Inferior parietal cortex (tissue), 1 donor: ENCODE measurements at regions not wholly inside any gene's neighbourhood (a gene's known extent, or its start where the extent isn't known, plus 50 kb on each side); places are given as distances from the start of the nearest gene placed in this dataset.

ENCODE experiments used
- DNase-seq: peaks from one replicate; pipeline ENCODE4 v3.0.0-alpha.2; 2016; ENCODE audit errors: extremely low spot score

- DNase-seq: no peak
Observed at GRCh38 chr2:21281791-21282514, 158.2 kb downstream of the TDRD15 start.

GRCh38 chr2:21282515-21282898 lies 158.7 kb downstream of the TDRD15 start:
- no peak for DNase-seq

- DNase-seq: no peak
Observed at GRCh38 chr2:21288299-21288698, 164.5 kb downstream of the TDRD15 start.

GRCh38 chr2:21288739-21289520 lies 165.2 kb downstream of the TDRD15 start:
- no peak for DNase-seq

- DNase-seq: no peak
Observed at GRCh38 chr2:21289551-21289950, 165.8 kb downstream of the TDRD15 start.

GRCh38 chr2:21289989-21290388 lies 166.2 kb downstream of the TDRD15 start:
- no peak for DNase-seq

- DNase-seq: no peak
Observed at GRCh38 chr2:21291426-21291825, 167.7 kb downstream of the TDRD15 start.

GRCh38 chr2:21294446-21294845 lies 170.7 kb downstream of the TDRD15 start:
- DNase-seq: no peak

- DNase-seq: no peak
Observed at GRCh38 chr2:21299411-21299810, 175.6 kb downstream of the TDRD15 start.

GRCh38 chr2:21301871-21302455 lies 178.2 kb downstream of the TDRD15 start:
- no peak for DNase-seq

- no peak for DNase-seq
Observed at GRCh38 chr2:21303876-21304275, 180.1 kb downstream of the TDRD15 start.

- DNase-seq: no peak
Observed at GRCh38 chr2:21305581-21305980, 181.8 kb downstream of the TDRD15 start.

GRCh38 chr2:21306235-21306634 lies 182.5 kb downstream of the TDRD15 start:
- DNase-seq: no peak

- DNase-seq: no peak
Observed at GRCh38 chr2:21307037-21307436, 183.3 kb downstream of the TDRD15 start.

GRCh38 chr2:21310493-21310892 lies 186.7 kb downstream of the TDRD15 start:
- DNase-seq: no peak

- no peak for DNase-seq
Observed at GRCh38 chr2:21314322-21314835, 190.6 kb downstream of the TDRD15 start.

- DNase-seq: peak; percentile 90
Observed at GRCh38 chr2:21317131-21317530, 193.4 kb downstream of the TDRD15 start.

- no peak for DNase-seq
Observed at GRCh38 chr2:21318263-21318662, 194.5 kb downstream of the TDRD15 start.

GRCh38 chr2:21326152-21326551 lies 202.4 kb downstream of the TDRD15 start:
- DNase-seq: no peak

- no peak for DNase-seq
Observed at GRCh38 chr2:21328177-21328576, 204.4 kb downstream of the TDRD15 start.

GRCh38 chr2:21330786-21331391 lies 207.1 kb downstream of the TDRD15 start:
- DNase-seq: no peak
